GM18520 (cell line): ENCODE measurements at regions not wholly inside any gene's neighbourhood (a gene's known extent, or its start where the extent isn't known, plus 50 kb on each side); places are given as distances from the start of the nearest gene placed in this dataset.
"Not testable (repeated sequence)": the region's sequence is repeated elsewhere in the genome, so short reads cannot be mapped to it uniquely, and the experiment has no call there.

ENCODE experiments used
- ATAC-seq: cut with Tn5 transposase; IDR thresholded peaks from one replicate; pipeline ENCODE4 v1.9.1; 2021; ENCODE audit not compliant: unreplicated experiment

- ATAC-seq, result no peak
Measured at GRCh38 chr6:21874372-21874771, 280.8 kb downstream of the SOX4 start.

GRCh38 chr6:21877037-21877436, 283.5 kb downstream of the SOX4 start:
- not testable (repeated sequence) for ATAC-seq

- ATAC-seq, result not testable (repeated sequence)
Measured at GRCh38 chr6:21880249-21880648, 286.7 kb downstream of the SOX4 start.

GRCh38 chr6:21881969-21882465, 288.5 kb downstream of the SOX4 start:
- no peak for ATAC-seq

- no peak for ATAC-seq
Measured at GRCh38 chr6:21883595-21884328, 290.2 kb downstream of the SOX4 start.

GRCh38 chr6:21885111-21885510, 291.6 kb downstream of the SOX4 start:
- ATAC-seq, result no peak

- ATAC-seq, result no peak
Measured at GRCh38 chr6:21885532-21886114, 292.1 kb downstream of the SOX4 start.

GRCh38 chr6:21886542-21887151, 293.1 kb downstream of the SOX4 start:
- ATAC-seq, result no peak

GRCh38 chr6:21887231-21888185, 294.0 kb downstream of the SOX4 start:
- no peak for ATAC-seq

- no peak for ATAC-seq
Measured at GRCh38 chr6:21891080-21891479, 297.5 kb downstream of the SOX4 start.

- no peak for ATAC-seq
Measured at GRCh38 chr6:21893793-21894192, 300.2 kb downstream of the SOX4 start.

GRCh38 chr6:21895555-21895954, 302.0 kb downstream of the SOX4 start:
- no peak for ATAC-seq

- no peak for ATAC-seq
Measured at GRCh38 chr6:21898107-21898796, 304.7 kb downstream of the SOX4 start.

GRCh38 chr6:21899708-21900107, 306.2 kb downstream of the SOX4 start:
- ATAC-seq, result no peak

GRCh38 chr6:21900730-21901129, 307.2 kb downstream of the SOX4 start:
- ATAC-seq, result no peak

GRCh38 chr6:21902628-21903169, 309.1 kb downstream of the SOX4 start:
- no peak for ATAC-seq

GRCh38 chr6:21905531-21905930, 312.0 kb downstream of the SOX4 start:
- ATAC-seq, result no peak

GRCh38 chr6:21906826-21907225, 313.3 kb downstream of the SOX4 start:
- no peak for ATAC-seq

- no peak for ATAC-seq
Measured at GRCh38 chr6:21907291-21907690, 313.7 kb downstream of the SOX4 start.

- ATAC-seq, result no peak
Measured at GRCh38 chr6:21908161-21908848, 314.8 kb downstream of the SOX4 start.
